DOHH2 (cell line): ENCODE measurements at regions not wholly inside any gene's neighbourhood (a gene's known extent, or its start where the extent isn't known, plus 50 kb on each side); places are given as distances from the start of the nearest gene placed in this dataset.

Source experiments
- H3F3A ChIP-seq: fragments of 200-600 bp; sonication (generic), shearing (Covaris generic); 2 replicates; pipeline ENCODE4 v1.6.0; 2016; ENCODE audit warnings: antibody characterized with exemption, mild to moderate bottlenecking; ENCODE audit not compliant: control insufficient read depth, insufficient read depth
- H3K27ac ChIP-seq: fragments of 200-600 bp; sonication (generic); 2 replicates; pipeline ENCODE4 v1.5.1; 2014; ENCODE audit warnings: low read depth, mild to moderate bottlenecking, low read length, moderate library complexity
- H3K27me3 ChIP-seq: fragments of 200-600 bp; sonication (generic); 2 replicates; pipeline ENCODE4 v1.6.1; 2014; ENCODE audit warnings: mild to moderate bottlenecking, low read length, mixed read lengths; ENCODE audit not compliant: control insufficient read depth
- H3K36me3 ChIP-seq: fragments of 200-600 bp; sonication (generic); 2 replicates; pipeline ENCODE4 v1.6.1; 2014; ENCODE audit warnings: mild to moderate bottlenecking, low read length, moderate library complexity, mixed read lengths; ENCODE audit not compliant: control insufficient read depth
- H3K4me1 ChIP-seq: fragments of 200-600 bp; sonication (generic); 2 replicates; pipeline ENCODE4 v1.6.1; 2014; ENCODE audit warnings: mild to moderate bottlenecking, low read length, mixed read lengths; ENCODE audit not compliant: control insufficient read depth
- H3K4me2 ChIP-seq: fragments of 200-600 bp; sonication (generic); 2 replicates; pipeline ENCODE4 v1.6.0; 2014; ENCODE audit warnings: mild to moderate bottlenecking, low read length, moderate library complexity
- H3K4me3 ChIP-seq: fragments of 200-600 bp; sonication (generic); 2 replicates; pipeline ENCODE4 v1.5.1; 2014; ENCODE audit warnings: mild to moderate bottlenecking, low read length, mixed read lengths
- H3K79me2 ChIP-seq: fragments of 200-600 bp; sonication (generic); 2 replicates; pipeline ENCODE4 v1.6.1; 2014; ENCODE audit warnings: mild to moderate bottlenecking, low read length, mixed read lengths; ENCODE audit not compliant: control insufficient read depth
- H3K9me2 ChIP-seq: fragments of 200-600 bp; sonication (generic); replicated peaks from 2 replicates; pipeline ENCODE4 v1.6.1; 2014; ENCODE audit warnings: mild to moderate bottlenecking, low read length, mixed read lengths; ENCODE audit not compliant: control insufficient read depth
- H3K9me3 ChIP-seq: fragments of 200-600 bp; sonication (generic); 2 replicates; pipeline ENCODE4 v1.6.1; 2014; ENCODE audit warnings: antibody characterized with exemption, low read length, mixed read lengths; ENCODE audit not compliant: control insufficient read depth, insufficient read depth
- H4K20me1 ChIP-seq: fragments of 200-600 bp; sonication (generic); 2 replicates; pipeline ENCODE4 v1.6.0; 2014; ENCODE audit warnings: low read depth, mild to moderate bottlenecking, antibody characterized with exemption, low read length, moderate library complexity; ENCODE audit not compliant: control insufficient read depth, insufficient read depth
- EZH2phosphoT487 ChIP-seq: fragments of 200-600 bp; sonication (generic); IDR thresholded peaks from 2 replicates; pipeline ENCODE4 v1.6.1; 2017; ENCODE audit warnings: borderline replicate concordance, mild to moderate bottlenecking, antibody characterized with exemption, low read length, moderate library complexity, mixed read lengths
- TF ChIP-seq, protein P1 (sequence below): fragments of 200-600 bp; sonication (generic); IDR thresholded peaks from one replicate; pipeline ENCODE4 v1.5.1; 2014; ENCODE audit warnings: antibody characterized with exemption, mild to moderate bottlenecking, low read depth, low read length; ENCODE audit not compliant: poor library complexity, severe bottlenecking

DNA sequence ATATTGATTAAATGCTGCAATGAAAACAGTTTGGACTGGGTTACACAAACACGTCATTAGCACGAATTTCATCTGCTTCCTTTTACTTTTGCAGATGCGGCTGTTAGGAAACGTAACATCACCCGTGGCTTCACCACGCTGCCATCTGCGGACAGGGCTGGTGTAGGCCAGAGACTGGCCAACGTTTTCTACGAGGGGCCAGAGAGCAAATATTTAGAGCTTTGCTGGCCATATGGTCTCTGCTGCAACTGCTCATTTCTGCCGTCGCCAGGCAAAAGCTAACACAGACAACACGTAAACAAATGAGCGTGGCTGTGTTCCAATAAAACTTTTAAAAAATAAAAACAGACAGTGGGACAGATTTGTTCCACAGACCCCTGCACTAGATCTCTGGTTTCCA, 96.6 kb downstream of the ENGASE start:
- Histone ChIP-seq H3K27ac (no peak overlapping the region), H3K4me3 (no peak overlapping the region), H3K27me3 (no peaks in the 10 kb centered on the region), H3K9me3 (no peaks in the 10 kb centered on the region), H3F3A (no peaks in the 10 kb centered on the region), H3K4me1 (no peaks in the 10 kb centered on the region), H3K36me3 (no peaks in the 10 kb centered on the region), H3K4me2 (no peak overlapping the region), H4K20me1 (no peaks in the 10 kb centered on the region), H3K9me2 (no peaks in the 10 kb centered on the region), H3K79me2 (no peaks in the 10 kb centered on the region)
- TF ChIP-seq, protein P1, sequence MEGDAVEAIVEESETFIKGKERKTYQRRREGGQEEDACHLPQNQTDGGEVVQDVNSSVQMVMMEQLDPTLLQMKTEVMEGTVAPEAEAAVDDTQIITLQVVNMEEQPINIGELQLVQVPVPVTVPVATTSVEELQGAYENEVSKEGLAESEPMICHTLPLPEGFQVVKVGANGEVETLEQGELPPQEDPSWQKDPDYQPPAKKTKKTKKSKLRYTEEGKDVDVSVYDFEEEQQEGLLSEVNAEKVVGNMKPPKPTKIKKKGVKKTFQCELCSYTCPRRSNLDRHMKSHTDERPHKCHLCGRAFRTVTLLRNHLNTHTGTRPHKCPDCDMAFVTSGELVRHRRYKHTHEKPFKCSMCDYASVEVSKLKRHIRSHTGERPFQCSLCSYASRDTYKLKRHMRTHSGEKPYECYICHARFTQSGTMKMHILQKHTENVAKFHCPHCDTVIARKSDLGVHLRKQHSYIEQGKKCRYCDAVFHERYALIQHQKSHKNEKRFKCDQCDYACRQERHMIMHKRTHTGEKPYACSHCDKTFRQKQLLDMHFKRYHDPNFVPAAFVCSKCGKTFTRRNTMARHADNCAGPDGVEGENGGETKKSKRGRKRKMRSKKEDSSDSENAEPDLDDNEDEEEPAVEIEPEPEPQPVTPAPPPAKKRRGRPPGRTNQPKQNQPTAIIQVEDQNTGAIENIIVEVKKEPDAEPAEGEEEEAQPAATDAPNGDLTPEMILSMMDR, result no peak
- TF ChIP-seq EZH2phosphoT487, result no peak

DNA sequence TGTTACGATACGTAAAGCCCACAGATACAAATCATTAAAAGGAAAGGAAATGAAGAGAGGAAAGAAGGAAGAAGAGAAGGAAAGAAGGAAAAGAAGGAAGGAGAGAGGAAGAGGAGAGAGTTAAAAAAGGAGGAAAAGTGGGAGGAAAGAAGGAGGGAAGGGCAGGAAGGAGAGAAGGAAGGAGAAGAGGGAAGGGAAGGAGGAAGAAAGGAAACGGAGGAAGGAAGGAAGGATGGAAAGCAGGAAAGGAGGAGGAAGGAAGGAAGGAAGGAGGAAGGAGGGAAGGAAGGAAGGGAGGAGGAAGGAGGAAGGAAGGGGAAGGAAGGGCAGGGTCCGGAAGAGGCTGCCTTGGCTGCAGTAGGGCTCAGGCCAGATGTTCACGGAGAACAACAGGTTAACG, 95.2 kb downstream of the ENGASE start:
- TF ChIP-seq, protein P1, result no peak
- no peak for TF ChIP-seq EZH2phosphoT487

DNA sequence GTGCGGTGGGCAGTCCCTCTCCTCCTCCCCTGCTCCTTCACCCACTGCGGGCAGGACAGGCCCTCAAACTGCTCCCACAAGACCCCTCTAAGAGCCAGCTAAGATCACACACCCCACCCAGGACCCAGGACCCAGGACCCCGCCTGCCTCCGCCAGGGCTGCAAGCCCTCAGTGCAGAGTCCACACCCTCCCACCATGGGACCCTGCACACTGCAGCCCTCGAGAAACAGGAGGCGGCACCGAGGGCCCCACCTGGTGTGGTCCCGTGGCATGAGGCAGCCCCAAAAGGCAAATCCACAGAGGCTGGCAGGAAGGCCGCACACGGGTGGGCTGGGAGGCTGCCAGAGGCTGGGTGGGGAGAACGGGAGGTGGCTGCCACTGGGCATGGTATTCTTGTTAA, 94.7 kb downstream of the ENGASE start:
- Histone ChIP-seq H3K9me3 (no peaks in the 10 kb centered on the region), H3K4me2 (no peak overlapping the region), H3K4me1 (no peaks in the 10 kb centered on the region), H3K27me3 (no peaks in the 10 kb centered on the region), H3K79me2 (no peaks in the 10 kb centered on the region), H3K4me3 (no peak overlapping the region), H3F3A (no peaks in the 10 kb centered on the region), H3K9me2 (no peaks in the 10 kb centered on the region), H3K36me3 (no peaks in the 10 kb centered on the region), H4K20me1 (no peaks in the 10 kb centered on the region), H3K27ac (no peak overlapping the region)
- TF ChIP-seq EZH2phosphoT487, result no peak
- TF ChIP-seq, protein P1, result no peak

More for the DNA sequence above, 95.2 kb downstream of the ENGASE start:
- no peak overlapping the region for H3K4me2 ChIP-seq
- no peaks in the 10 kb centered on the region for H3F3A ChIP-seq
- no peaks in the 10 kb centered on the region for H4K20me1 ChIP-seq
- no peak overlapping the region for H3K27ac ChIP-seq
- H3K9me3 ChIP-seq, result no peaks in the 10 kb centered on the region
- H3K9me2 ChIP-seq, result no peaks in the 10 kb centered on the region
- no peaks in the 10 kb centered on the region for H3K79me2 ChIP-seq
- H3K4me1 ChIP-seq, result no peaks in the 10 kb centered on the region
- H3K27me3 ChIP-seq, result no peaks in the 10 kb centered on the region
- no peaks in the 10 kb centered on the region for H3K36me3 ChIP-seq
- no peak overlapping the region for H3K4me3 ChIP-seq
